ENCODE measurements at regions not wholly inside any gene's neighbourhood (a gene's known extent, or its start where the extent isn't known, plus 50 kb on each side); places are given as distances from the start of the nearest gene placed in this dataset.

DNA sequence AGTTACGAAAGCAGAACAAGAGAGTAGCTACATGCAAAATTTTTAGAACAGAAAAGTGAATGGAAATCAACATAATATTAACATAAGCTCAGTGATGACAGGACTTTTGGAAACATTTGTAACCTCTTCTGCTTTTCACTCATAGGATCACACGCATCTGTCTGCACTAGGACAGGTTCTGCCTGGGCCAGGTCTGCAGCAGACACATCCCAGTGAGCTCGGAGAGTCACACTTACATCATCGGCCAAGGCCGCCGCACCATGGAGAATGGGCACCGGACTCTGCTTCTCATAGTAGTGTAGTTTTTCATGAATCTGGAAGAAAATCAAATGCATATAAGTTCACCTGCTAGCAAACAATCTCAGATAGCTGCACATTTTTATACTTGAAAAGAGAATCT, 150.9 kb upstream of the ODAD2 start:
- Histone ChIP-seq H3K27me3 (no peaks in the 10 kb centered on the region), H3K4me3 (no peak overlapping the region), H3K36me3 (no peaks in the 10 kb centered on the region), H3K9me3 (no peaks in the 10 kb centered on the region), H3K4me1 (no peaks in the 10 kb centered on the region), H3K27ac (no peak overlapping the region)
- TF ChIP-seq POLR2A (IDR thresholded peaks at IDR 0.05) = no peak
- TF ChIP-seq, protein P1, sequence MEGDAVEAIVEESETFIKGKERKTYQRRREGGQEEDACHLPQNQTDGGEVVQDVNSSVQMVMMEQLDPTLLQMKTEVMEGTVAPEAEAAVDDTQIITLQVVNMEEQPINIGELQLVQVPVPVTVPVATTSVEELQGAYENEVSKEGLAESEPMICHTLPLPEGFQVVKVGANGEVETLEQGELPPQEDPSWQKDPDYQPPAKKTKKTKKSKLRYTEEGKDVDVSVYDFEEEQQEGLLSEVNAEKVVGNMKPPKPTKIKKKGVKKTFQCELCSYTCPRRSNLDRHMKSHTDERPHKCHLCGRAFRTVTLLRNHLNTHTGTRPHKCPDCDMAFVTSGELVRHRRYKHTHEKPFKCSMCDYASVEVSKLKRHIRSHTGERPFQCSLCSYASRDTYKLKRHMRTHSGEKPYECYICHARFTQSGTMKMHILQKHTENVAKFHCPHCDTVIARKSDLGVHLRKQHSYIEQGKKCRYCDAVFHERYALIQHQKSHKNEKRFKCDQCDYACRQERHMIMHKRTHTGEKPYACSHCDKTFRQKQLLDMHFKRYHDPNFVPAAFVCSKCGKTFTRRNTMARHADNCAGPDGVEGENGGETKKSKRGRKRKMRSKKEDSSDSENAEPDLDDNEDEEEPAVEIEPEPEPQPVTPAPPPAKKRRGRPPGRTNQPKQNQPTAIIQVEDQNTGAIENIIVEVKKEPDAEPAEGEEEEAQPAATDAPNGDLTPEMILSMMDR (IDR thresholded peaks at IDR 0.05) = no peak
- no peak for DNase-seq

DNA sequence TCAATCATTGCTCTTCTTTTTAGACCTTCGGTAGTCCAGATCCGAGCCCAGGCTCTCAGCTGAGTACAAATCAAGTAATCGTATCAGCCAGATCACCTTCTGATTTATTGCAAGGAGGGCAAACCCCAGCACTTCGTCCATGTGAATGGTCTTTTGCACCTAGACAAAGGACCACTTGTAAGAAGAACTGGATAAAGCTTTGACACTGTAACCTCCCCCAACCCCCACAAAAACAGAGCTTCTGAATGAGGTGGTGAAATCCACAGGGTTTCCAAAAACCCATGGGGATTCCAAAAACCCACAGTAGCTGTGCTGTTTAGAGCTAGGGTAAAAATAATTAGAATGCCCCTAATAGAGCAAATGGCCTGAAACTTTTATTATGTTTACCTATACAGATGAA, 148.8 kb upstream of the ODAD2 start:
- TF ChIP-seq POLR2A (IDR thresholded peaks at IDR 0.05) = no peak
- TF ChIP-seq, protein P1 (IDR thresholded peaks at IDR 0.05) = no peak
- no peaks in the 10 kb centered on the region for H3K4me1 ChIP-seq
- no peaks in the 10 kb centered on the region for H3K36me3 ChIP-seq
- H3K4me3 ChIP-seq = no peak overlapping the region
- DNase-seq = no peak
- no peak overlapping the region for H3K27ac ChIP-seq
- H3K27me3 ChIP-seq = no peaks in the 10 kb centered on the region
- H3K9me3 ChIP-seq = no peaks in the 10 kb centered on the region

DNA sequence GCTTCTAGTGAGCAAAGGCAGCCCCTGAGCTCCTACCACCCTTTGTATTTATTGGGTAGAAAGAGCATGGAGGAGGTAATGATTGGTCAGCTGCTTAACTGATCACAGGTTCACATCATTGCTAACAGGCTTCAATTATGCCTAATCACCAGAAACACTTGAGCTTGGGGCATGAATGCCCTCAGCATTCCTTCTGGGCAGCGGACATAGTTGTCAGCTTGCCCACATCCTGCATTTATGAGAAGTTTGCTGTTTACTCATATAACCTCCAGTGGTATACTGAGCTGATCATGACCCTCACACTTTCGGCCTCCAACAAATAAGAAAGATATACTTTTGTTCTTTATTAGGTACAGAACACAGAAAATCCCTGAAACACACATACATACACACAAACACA, 140.3 kb upstream of the ODAD2 start:
- no peak overlapping the region for H3K27ac ChIP-seq

DNA sequence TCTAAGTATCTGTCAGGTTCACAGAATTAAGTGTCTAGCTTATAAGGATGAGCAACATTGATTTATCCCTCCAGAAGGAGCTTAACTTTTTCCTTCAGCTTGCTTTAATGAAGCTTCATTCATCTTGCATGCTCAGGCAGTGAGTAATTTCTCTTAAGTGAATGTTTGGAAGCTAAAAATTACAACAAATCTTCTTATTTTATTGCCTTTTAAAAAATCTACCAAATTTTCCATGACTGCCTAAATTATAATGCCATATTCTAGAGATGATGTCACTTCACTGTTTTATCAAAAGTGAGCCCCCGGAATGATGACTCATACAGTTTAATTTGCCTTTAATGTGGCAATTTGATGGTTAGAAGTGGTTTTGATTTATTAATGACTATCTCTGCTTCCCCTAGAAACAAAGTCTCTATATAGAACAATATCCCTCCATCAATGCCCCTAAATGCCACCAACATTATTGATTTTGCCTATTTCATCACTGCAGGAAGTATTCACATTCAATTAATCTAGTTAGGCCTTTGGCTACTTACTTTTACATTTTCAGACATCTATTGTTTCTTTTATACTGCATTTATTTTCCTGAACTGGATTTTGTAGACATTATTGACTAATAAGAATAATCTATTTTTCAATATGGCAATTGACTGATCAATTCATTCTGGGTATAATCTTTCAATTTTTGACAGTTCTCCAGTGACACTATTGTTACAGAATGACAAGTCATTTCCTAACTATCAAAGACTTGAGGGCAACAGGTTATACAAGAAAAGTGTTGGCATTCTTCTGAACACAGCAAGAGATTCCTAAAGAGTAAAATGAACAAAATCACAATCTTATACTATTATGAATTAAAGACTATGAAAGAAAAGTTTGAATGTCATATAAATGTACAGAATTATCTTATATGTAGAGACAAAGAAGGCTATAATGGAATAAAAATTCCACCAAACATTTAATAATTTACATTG, 139.3 kb upstream of the ODAD2 start:
- no peaks in the 10 kb centered on the region for H3K9me3 ChIP-seq
- TF ChIP-seq, protein P1 (IDR thresholded peaks at IDR 0.05) = no peak
- no peak for TF ChIP-seq POLR2A (IDR thresholded peaks at IDR 0.05)
- H3K27ac ChIP-seq = no peak overlapping the region
- H3K4me1 ChIP-seq = no peaks in the 10 kb centered on the region
- H3K36me3 ChIP-seq = no peaks in the 10 kb centered on the region
- H3K4me3 ChIP-seq = no peak overlapping the region
- DNase-seq = no peak
- no peaks in the 10 kb centered on the region for H3K27me3 ChIP-seq

More for the DNA sequence above, 140.3 kb upstream of the ODAD2 start:
- TF ChIP-seq, protein P1 (IDR thresholded peaks at IDR 0.05) = no peak
- TF ChIP-seq POLR2A (IDR thresholded peaks at IDR 0.05) = no peak
- Histone ChIP-seq H3K4me1 (no peaks in the 10 kb centered on the region), H3K36me3 (no peaks in the 10 kb centered on the region), H3K27me3 (no peaks in the 10 kb centered on the region), H3K4me3 (no peak overlapping the region), H3K9me3 (no peaks in the 10 kb centered on the region)
- no peak for DNase-seq

DNA sequence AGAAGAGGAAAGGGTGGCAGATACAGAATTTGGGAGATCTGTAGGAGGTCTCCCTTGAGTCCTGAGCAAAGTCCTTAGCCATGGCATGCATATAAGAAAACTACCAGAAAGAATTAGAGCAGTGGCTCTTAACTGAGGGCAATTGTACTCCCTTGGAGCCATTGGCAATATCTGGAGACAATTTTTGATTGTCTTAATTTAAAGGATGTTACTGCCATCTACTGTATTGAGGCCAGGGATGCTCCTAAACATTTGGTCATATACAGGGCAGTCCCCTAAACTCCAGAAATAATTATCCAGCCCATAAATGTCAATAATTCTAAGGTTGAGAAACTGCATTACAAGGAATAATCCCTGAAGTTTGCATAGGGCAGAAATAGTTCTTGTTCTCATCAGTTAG, 136.4 kb upstream of the ODAD2 start:
- H3K27ac ChIP-seq = no peak overlapping the region
- no peaks in the 10 kb centered on the region for H3K9me3 ChIP-seq
- no peaks in the 10 kb centered on the region for H3K36me3 ChIP-seq
- no peaks in the 10 kb centered on the region for H3K27me3 ChIP-seq
- TF ChIP-seq, protein P1 (IDR thresholded peaks at IDR 0.05) = no peak
- TF ChIP-seq POLR2A (IDR thresholded peaks at IDR 0.05) = no peak
- H3K4me1 ChIP-seq = no peaks in the 10 kb centered on the region
- DNase-seq = no peak
- no peak overlapping the region for H3K4me3 ChIP-seq
